ENCODE measurements at regions not wholly inside any gene's neighbourhood (a gene's known extent, or its start where the extent isn't known, plus 50 kb on each side); places are given as distances from the start of the nearest gene placed in this dataset.

DNA sequence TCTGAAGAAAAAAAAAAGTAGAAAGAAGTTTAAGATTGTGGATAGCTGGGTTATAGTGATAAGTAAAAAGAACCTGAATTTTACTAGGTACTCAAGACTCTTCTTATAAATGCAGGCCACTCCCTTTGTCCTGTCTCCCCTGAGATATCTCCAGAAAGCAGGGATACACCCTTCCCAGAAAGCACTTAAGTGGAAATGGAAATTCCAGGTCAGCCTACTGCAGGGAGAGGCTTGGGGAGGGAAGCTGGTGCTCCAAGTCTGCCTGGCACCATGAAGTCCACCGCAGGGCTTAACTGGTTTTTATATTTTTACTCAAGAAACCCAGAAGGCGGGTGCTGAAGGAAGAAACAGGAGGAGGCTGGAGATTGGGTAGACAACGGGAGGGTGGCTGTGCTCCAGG, 162.3 kb downstream of the INHBA start (continued):
- TF ChIP-seq REST (IDR thresholded peaks at IDR 0.05; ENCODE audit: low read depth, low read length) (no peak), GATA2 (CRISPR knock-in tag; IDR thresholded peaks at IDR 0.05) (no peak), RFX5 (IDR thresholded peaks at IDR 0.05; ENCODE audit: low read length) (no peak), TCF12 (IDR thresholded peaks at IDR 0.05) (no peak)

GRCh38 chr7:41538810-41539724, 163.8 kb downstream of the INHBA start:
- TF ChIP-seq REST (IDR thresholded peaks at IDR 0.05; ENCODE audit: low read depth, low read length) (no peak), TAF1 (IDR thresholded peaks at IDR 0.05; ENCODE audit: borderline replicate concordance, low read depth, low read length) (no peak), FOXM1 (IDR thresholded peaks at IDR 0.05; ENCODE audit: low read depth) (no peak), NRF1 (IDR thresholded peaks at IDR 0.05; ENCODE audit: low read depth, low read length) (no peak), USF2 (IDR thresholded peaks at IDR 0.05; ENCODE audit: borderline replicate concordance, low read depth, low read length) (no peak), FOXJ3 (CRISPR knock-in tag; IDR thresholded peaks at IDR 0.05) (no peak), FOSL2 (IDR thresholded peaks at IDR 0.05; ENCODE audit: borderline replicate concordance, low read depth) (no peak), GATA2 (CRISPR knock-in tag; IDR thresholded peaks at IDR 0.05) (no peak), RCOR1 (IDR thresholded peaks at IDR 0.05; ENCODE audit: low read length) (no peak), ELF1 (IDR thresholded peaks at IDR 0.05) (no peak), NFIC (IDR thresholded peaks at IDR 0.05; ENCODE audit: borderline replicate concordance) (no peak), RXRA (IDR thresholded peaks at IDR 0.05; ENCODE audit: borderline replicate concordance, low read depth) (no peak), TEAD4 (IDR thresholded peaks at IDR 0.05; ENCODE audit: borderline replicate concordance, insufficient read depth) (no peak), RAD21 (IDR thresholded peaks at IDR 0.05; ENCODE audit: low read length) (no peak)
- TF ChIP-seq, protein P1, sequence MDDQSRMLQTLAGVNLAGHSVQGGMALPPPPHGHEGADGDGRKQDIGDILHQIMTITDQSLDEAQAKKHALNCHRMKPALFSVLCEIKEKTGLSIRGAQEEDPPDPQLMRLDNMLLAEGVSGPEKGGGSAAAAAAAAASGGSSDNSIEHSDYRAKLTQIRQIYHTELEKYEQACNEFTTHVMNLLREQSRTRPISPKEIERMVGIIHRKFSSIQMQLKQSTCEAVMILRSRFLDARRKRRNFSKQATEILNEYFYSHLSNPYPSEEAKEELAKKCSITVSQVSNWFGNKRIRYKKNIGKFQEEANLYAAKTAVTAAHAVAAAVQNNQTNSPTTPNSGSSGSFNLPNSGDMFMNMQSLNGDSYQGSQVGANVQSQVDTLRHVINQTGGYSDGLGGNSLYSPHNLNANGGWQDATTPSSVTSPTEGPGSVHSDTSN (IDR thresholded peaks at IDR 0.05): no peak

More at GRCh38 chr7:41538810-41539724, 163.8 kb downstream of the INHBA start:
- no peak for DNase-seq
- Histone ChIP-seq H3K27ac (ENCODE audit: low read depth in 2 of 2, low read length in 1 of 2) (no peak overlapping the region), H3K9ac (no peak overlapping the region), H3F3A (replicated peaks; ENCODE audit: insufficient read depth) (no peaks in the 10 kb centered on the region), H3K79me2 (ENCODE audit: insufficient read depth) (no peaks in the 10 kb centered on the region), H3K4me2 (no peak overlapping the region), H3K4me3 (ENCODE audit: low read depth in 2 of 2, low read length in 1 of 2) (no peak overlapping the region), H3K9me2 (no peaks in the 10 kb centered on the region), H2AFZ (ENCODE audit: low read depth) (no peak overlapping the region), H4K20me1 (ENCODE audit: insufficient read depth) (no peaks in the 10 kb centered on the region), H3K9me3 (0 out of 2 replicates have a peak, but pooled peaks cover 3% of the 10 kb centered on the region), H3K4me1 (ENCODE audit: control insufficient read depth in 1 of 2, insufficient read depth in 2 of 2, low read depth in 1 of 2, low read length in 1 of 2) (peaks cover 0 to 2% of the 10 kb centered on the region in 2 experiments; a peak in 1 of 4 replicates), H3K27me3 (ENCODE audit: insufficient read depth) (no peaks in the 10 kb centered on the region), H3K36me3 (replicated peaks in 1 of 2; ENCODE audit: control insufficient read depth in 1 of 2, insufficient read depth in 2 of 2, low read length in 1 of 2) (no peaks in the 10 kb centered on the region)
- 68% methylated on average over 8 of the region's 8 CpGs for WGBS (ENCODE audit: low lambda C conversion rate)
- CTCF ChIA-PET: interaction anchor here (0.7 to 2.1 kb wide), 4 partner anchors 30 to 174 kb away, joined by 4 read pairs; no protein-coding TSS in a partner anchor
- POLR2A ChIA-PET: no interaction called here

All from SK-N-SH (cell line).